Stimulated activated CD8-positive, alpha-beta memory T cell treated with anti-CD3 and anti-CD28 coated beads, Interleukin-7, amount 100 ng/mL, for 48 hours (primary cell): ENCODE measurements at regions not wholly inside any gene's neighbourhood (a gene's known extent, or its start where the extent isn't known, plus 50 kb on each side); places are given as distances from the start of the nearest gene placed in this dataset.

Experiments used
- DNase-seq, 2 donors: peaks; one replicate each; pipeline ENCODE4 v3.0.0-alpha.2; 2020; ENCODE audit warnings: low read depth in 1 of 2; ENCODE audit errors: extremely low read depth in 1 of 2

- no peak for DNase-seq
Observed at GRCh38 chr12:126708492-126708896, 1558.5 kb upstream of the TMEM132C start.

- no peak for DNase-seq
Observed at GRCh38 chr12:126718365-126718764, 1548.6 kb upstream of the TMEM132C start.

GRCh38 chr12:126719912-126720705 is 1546.9 kb upstream of the TMEM132C start:
- no peak for DNase-seq

- no peak for DNase-seq
Observed at GRCh38 chr12:126726481-126727217, 1540.3 kb upstream of the TMEM132C start.

- no peak for DNase-seq
Observed at GRCh38 chr12:126727218-126728075, 1539.5 kb upstream of the TMEM132C start.

GRCh38 chr12:126734296-126734695 is 1532.7 kb upstream of the TMEM132C start:
- DNase-seq: no peak

- DNase-seq: no peak
Observed at GRCh38 chr12:126734710-126735109, 1532.3 kb upstream of the TMEM132C start.

GRCh38 chr12:126741536-126742240 is 1525.3 kb upstream of the TMEM132C start:
- DNase-seq: no peak

GRCh38 chr12:126742241-126742641 is 1524.7 kb upstream of the TMEM132C start:
- DNase-seq: no peak

- peak; percentile 9 to 18 for DNase-seq
Observed at GRCh38 chr12:126747530-126748149, 1519.3 kb upstream of the TMEM132C start.

- DNase-seq: no peak
Observed at GRCh38 chr12:126752021-126752420, 1514.9 kb upstream of the TMEM132C start.

GRCh38 chr12:126757326-126757725 is 1509.6 kb upstream of the TMEM132C start:
- no peak for DNase-seq

- no peak for DNase-seq
Observed at GRCh38 chr12:126760092-126760491, 1506.9 kb upstream of the TMEM132C start.

GRCh38 chr12:126761420-126761819 is 1505.5 kb upstream of the TMEM132C start:
- DNase-seq: no peak

- no peak for DNase-seq
Observed at GRCh38 chr12:126762150-126762549, 1504.8 kb upstream of the TMEM132C start.

GRCh38 chr12:126763359-126763758 is 1503.6 kb upstream of the TMEM132C start:
- DNase-seq: no peak

- no peak for DNase-seq
Observed at GRCh38 chr12:126767334-126767733, 1499.6 kb upstream of the TMEM132C start.

- DNase-seq: no peak
Observed at GRCh38 chr12:126768517-126768916, 1498.5 kb upstream of the TMEM132C start.

GRCh38 chr12:126770188-126770587 is 1496.8 kb upstream of the TMEM132C start:
- DNase-seq: no peak
